ENCODE measurements at regions not wholly inside any gene's neighbourhood (a gene's known extent, or its start where the extent isn't known, plus 50 kb on each side); places are given as distances from the start of the nearest gene placed in this dataset.
"Not testable (repeated sequence)": the region's sequence is repeated elsewhere in the genome, so short reads cannot be mapped to it uniquely, and the experiment has no call there.

DNA sequence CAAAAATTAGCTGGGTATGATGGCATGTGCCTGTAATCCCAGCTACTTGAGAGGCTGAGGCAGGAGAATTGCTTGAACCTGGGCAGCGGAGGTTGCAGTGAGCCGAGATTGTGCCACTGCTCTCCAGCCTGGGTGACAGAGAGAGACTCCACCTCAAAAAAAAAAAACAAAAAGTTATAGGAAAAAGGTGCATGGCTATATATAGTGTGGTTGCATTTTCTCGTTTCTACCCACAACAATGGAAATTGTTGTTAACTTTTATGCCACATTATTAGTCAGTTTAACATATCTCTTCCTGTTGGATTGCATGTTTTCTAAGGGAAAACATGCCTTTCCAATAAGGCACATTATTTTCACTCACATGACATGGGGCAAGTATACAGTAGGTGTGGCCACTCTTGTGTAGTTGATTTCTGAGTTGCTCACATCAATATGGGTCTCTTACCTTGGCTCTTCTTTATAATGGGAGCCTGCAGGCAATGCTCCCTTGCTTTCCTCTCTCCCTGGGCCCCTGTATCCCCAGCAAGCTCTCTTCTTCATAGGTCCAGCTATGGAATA, 610.0 kb downstream of the RNF144A start:
- H3K4me1 ChIP-seq (ENCODE audit: control insufficient read depth, insufficient read depth, low read length), result no peaks in the 10 kb centered on the region

DNA sequence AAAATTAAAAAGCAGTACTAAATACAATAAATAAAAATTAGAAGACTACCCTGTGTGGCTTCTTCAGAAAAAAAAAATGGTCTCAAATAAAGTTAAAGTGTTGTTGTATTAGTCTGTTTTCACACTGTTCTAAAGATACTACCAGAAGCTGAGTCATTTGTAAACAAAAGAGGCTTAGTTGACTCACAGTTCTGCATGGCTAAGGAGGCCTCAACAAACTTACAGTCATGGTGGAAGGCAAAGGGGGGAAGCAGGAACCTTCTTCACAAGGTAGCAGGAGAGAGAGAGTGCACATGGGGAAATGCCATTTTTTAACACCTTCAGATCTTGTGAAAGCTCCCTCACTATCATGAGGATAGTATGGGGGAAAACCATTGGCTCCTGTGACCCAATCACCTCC, 612.8 kb downstream of the RNF144A start:
- Histone ChIP-seq H3K4me3 (ENCODE audit: low read depth, low read length) (no peak overlapping the region), H3K27me3 (ENCODE audit: control insufficient read depth, insufficient read depth, low read length) (no peaks in the 10 kb centered on the region)

More for the DNA sequence above, 610.0 kb downstream of the RNF144A start:
- Histone ChIP-seq H3K9ac (ENCODE audit: low read depth, low read length) (no peak overlapping the region), H3K36me3 (ENCODE audit: control insufficient read depth, insufficient read depth, low read length) (no peaks in the 10 kb centered on the region), H3K9me3 (ENCODE audit: control insufficient read depth, insufficient read depth, low read length) (peaks cover 11% of the 10 kb centered on the region), H3K4me3 (ENCODE audit: low read depth, low read length) (no peak overlapping the region), H3K27me3 (ENCODE audit: control insufficient read depth, insufficient read depth, low read length) (no peaks in the 10 kb centered on the region)

GRCh38 chr2:7539077-7539476, 621.9 kb downstream of the RNF144A start:
- Histone ChIP-seq H3K4me3 (ENCODE audit: low read depth, low read length) (no peak overlapping the region), H3K9ac (ENCODE audit: low read depth, low read length) (no peak overlapping the region), H3K9me3 (ENCODE audit: control insufficient read depth, insufficient read depth, low read length) (no peaks in the 10 kb centered on the region), H3K27me3 (ENCODE audit: control insufficient read depth, insufficient read depth, low read length) (no peaks in the 10 kb centered on the region), H3K4me1 (ENCODE audit: control insufficient read depth, insufficient read depth, low read length) (no peaks in the 10 kb centered on the region), H3K36me3 (ENCODE audit: control insufficient read depth, insufficient read depth, low read length) (no peaks in the 10 kb centered on the region)

More for the DNA sequence above, 612.8 kb downstream of the RNF144A start:
- no peaks in the 10 kb centered on the region for H3K4me1 ChIP-seq (ENCODE audit: control insufficient read depth, insufficient read depth, low read length)
- H3K9me3 ChIP-seq (ENCODE audit: control insufficient read depth, insufficient read depth, low read length), result peaks cover 11% of the 10 kb centered on the region
- H3K9ac ChIP-seq (ENCODE audit: low read depth, low read length), result no peak overlapping the region
- no peaks in the 10 kb centered on the region for H3K36me3 ChIP-seq (ENCODE audit: control insufficient read depth, insufficient read depth, low read length)

GRCh38 chr2:7539760-7540159, 622.5 kb downstream of the RNF144A start:
- Histone ChIP-seq H3K36me3 (ENCODE audit: control insufficient read depth, insufficient read depth, low read length) (no peaks in the 10 kb centered on the region), H3K27me3 (ENCODE audit: control insufficient read depth, insufficient read depth, low read length) (no peaks in the 10 kb centered on the region), H3K4me3 (ENCODE audit: low read depth, low read length) (no peak overlapping the region), H3K9ac (ENCODE audit: low read depth, low read length) (no peak overlapping the region), H3K9me3 (ENCODE audit: control insufficient read depth, insufficient read depth, low read length) (no peaks in the 10 kb centered on the region), H3K4me1 (ENCODE audit: control insufficient read depth, insufficient read depth, low read length) (no peaks in the 10 kb centered on the region)

DNA sequence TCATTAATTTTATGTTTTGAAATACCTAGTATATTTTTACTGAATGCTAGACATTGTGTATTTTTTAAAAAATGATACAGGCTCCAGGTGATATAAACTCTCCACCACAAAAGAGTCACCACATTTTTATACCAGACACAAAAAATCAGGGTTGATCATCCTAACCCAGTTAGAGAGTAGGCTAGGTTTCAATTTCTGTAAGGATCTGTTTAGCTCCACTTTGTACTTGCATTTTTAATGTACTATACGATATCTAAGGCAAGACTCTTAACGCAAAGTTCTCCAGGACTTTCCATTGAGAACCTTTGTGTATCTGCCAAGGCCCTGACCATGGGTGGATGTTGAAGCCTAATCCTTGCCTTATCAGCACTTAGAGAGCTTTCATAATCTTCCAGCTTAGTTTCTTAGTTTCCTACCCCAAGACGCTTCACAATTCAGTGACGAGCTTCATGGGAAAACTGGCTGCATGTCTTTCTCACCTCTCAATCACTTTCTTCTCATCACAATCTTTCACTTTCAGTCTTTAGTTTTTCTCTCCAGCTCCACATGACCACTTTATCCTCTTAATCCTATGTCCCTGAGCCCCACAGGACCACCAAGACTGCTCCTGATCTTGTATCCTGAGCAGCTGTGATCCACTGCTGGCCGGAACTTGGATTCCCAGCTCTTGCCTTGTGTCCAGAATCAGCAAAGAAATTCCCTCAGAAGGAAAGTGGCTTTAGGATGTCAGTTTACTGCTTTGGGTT, 635.8 kb downstream of the RNF144A start:
- no peaks in the 10 kb centered on the region for H3K27me3 ChIP-seq (ENCODE audit: control insufficient read depth, insufficient read depth, low read length)
- H3K36me3 ChIP-seq (ENCODE audit: control insufficient read depth, insufficient read depth, low read length), result no peaks in the 10 kb centered on the region
- no peaks in the 10 kb centered on the region for H3K4me1 ChIP-seq (ENCODE audit: control insufficient read depth, insufficient read depth, low read length)
- H3K4me3 ChIP-seq (ENCODE audit: low read depth, low read length), result no peak overlapping the region
- H3K9ac ChIP-seq (ENCODE audit: low read depth, low read length), result no peak overlapping the region
- no peaks in the 10 kb centered on the region for H3K9me3 ChIP-seq (ENCODE audit: control insufficient read depth, insufficient read depth, low read length)

DNA sequence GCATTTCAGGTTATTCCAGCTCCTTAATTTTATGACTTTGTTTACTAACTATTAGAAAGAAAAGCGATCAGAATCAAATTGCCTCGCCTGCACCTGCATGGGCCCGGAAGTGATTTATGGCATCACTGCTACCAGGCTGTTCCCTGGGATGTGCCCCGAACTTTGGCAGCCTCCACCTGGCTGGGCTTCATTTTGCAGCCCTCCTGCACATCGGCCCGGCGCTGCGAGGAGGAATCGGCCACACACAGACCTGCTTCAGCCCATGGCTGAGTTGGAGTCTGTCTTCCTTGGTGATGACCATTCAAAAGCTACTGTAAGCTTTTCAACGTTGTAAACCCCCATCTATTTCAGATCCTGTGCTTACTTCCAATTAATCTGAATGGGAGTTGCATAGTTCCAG, 638.0 kb downstream of the RNF144A start:
- Histone ChIP-seq H3K9me3 (ENCODE audit: control insufficient read depth, insufficient read depth, low read length) (no peaks in the 10 kb centered on the region), H3K27me3 (ENCODE audit: control insufficient read depth, insufficient read depth, low read length) (no peaks in the 10 kb centered on the region), H3K36me3 (ENCODE audit: control insufficient read depth, insufficient read depth, low read length) (no peaks in the 10 kb centered on the region), H3K9ac (ENCODE audit: low read depth, low read length) (no peak overlapping the region), H3K4me1 (ENCODE audit: control insufficient read depth, insufficient read depth, low read length) (no peaks in the 10 kb centered on the region), H3K4me3 (ENCODE audit: low read depth, low read length) (no peak overlapping the region)

DNA sequence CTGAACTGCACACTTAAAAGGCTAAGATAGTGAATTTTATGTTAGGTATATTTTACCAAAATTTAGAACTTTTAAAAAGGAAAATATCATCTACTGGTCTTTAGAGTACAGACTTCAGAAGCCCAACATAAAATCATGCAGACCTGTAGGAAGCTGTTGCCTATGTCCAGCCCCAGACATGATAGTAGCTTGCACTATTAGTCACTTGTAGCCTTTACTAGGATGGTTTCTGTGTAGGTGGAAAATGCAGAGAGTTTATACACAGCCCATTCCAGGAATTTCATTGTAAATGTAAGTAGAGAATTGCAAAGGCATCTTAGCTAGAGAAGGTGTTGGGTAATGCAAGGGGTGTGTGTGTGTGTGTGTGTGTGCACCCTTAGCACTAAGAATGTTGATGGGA, 640.2 kb downstream of the RNF144A start:
- Histone ChIP-seq H3K9me3 (ENCODE audit: control insufficient read depth, insufficient read depth, low read length) (no peaks in the 10 kb centered on the region), H3K4me3 (ENCODE audit: low read depth, low read length) (no peak overlapping the region)

GRCh38 chr2:7559791-7560190, 642.6 kb downstream of the RNF144A start:
- Histone ChIP-seq H3K4me3 (ENCODE audit: low read depth, low read length) (no peak overlapping the region), H3K4me1 (ENCODE audit: control insufficient read depth, insufficient read depth, low read length) (no peaks in the 10 kb centered on the region), H3K36me3 (ENCODE audit: control insufficient read depth, insufficient read depth, low read length) (no peaks in the 10 kb centered on the region), H3K9ac (ENCODE audit: low read depth, low read length) (no peak overlapping the region), H3K9me3 (ENCODE audit: control insufficient read depth, insufficient read depth, low read length) (no peaks in the 10 kb centered on the region), H3K27me3 (ENCODE audit: control insufficient read depth, insufficient read depth, low read length) (no peaks in the 10 kb centered on the region)

More for the DNA sequence above, 640.2 kb downstream of the RNF144A start:
- Histone ChIP-seq H3K27me3 (ENCODE audit: control insufficient read depth, insufficient read depth, low read length) (no peaks in the 10 kb centered on the region), H3K4me1 (ENCODE audit: control insufficient read depth, insufficient read depth, low read length) (no peaks in the 10 kb centered on the region), H3K9ac (ENCODE audit: low read depth, low read length) (no peak overlapping the region), H3K36me3 (ENCODE audit: control insufficient read depth, insufficient read depth, low read length) (no peaks in the 10 kb centered on the region)

DNA sequence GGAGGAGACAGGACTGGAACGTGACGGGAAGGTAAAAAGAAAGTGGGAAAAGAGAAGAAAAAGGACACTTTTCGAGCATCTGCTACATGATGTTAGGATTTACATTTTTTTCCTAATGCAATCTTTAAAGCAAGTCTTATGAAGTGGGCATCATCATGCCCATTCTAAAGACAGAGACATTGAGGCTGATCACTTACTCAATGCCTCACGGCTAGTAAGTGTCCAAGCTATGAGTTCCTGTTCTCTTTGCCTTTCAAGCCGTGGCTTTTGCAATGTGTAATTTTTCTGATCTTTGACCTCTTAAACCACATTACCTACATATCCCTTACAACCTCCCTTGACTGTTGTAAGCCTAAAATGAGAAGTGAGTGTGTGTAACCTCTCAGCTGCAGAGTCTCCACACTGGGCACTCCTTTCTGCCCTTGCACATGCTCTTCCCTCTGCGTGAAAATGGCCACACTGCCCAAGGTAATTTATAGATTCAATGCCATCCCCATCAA, 649.2 kb downstream of the RNF144A start:
- H3K36me3 ChIP-seq (ENCODE audit: control insufficient read depth, insufficient read depth, low read length), result no peaks in the 10 kb centered on the region
- no peaks in the 10 kb centered on the region for H3K9me3 ChIP-seq (ENCODE audit: control insufficient read depth, insufficient read depth, low read length)
- H3K9ac ChIP-seq (ENCODE audit: low read depth, low read length), result no peak overlapping the region
- H3K27me3 ChIP-seq (ENCODE audit: control insufficient read depth, insufficient read depth, low read length), result no peaks in the 10 kb centered on the region
- no peak overlapping the region for H3K4me3 ChIP-seq (ENCODE audit: low read depth, low read length)
- no peaks in the 10 kb centered on the region for H3K4me1 ChIP-seq (ENCODE audit: control insufficient read depth, insufficient read depth, low read length)

DNA sequence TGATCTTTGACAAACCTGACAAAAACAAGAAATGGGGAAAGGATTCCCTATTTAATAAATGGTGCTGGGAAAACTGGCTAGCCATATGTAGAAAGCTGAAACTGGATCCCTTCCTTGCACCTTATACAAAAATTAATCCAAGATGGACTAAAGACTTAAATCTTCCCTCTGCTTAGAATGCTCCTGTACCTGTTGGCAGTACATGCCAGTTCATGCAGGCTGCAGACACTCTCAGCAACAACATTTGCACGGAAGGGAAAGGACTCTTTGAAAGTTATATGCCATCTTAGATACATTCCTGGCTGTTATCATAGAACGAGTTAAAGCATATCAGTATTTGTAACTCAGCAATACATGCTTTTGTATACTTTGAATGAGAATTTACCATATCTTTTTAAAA, 649.9 kb downstream of the RNF144A start:
- H3K27me3 ChIP-seq (ENCODE audit: control insufficient read depth, insufficient read depth, low read length); H3K36me3 ChIP-seq (ENCODE audit: control insufficient read depth, insufficient read depth, low read length); H3K9me3 ChIP-seq (ENCODE audit: control insufficient read depth, insufficient read depth, low read length); H3K9ac ChIP-seq (ENCODE audit: low read depth, low read length); H3K4me3 ChIP-seq (ENCODE audit: low read depth, low read length); H3K4me1 ChIP-seq (ENCODE audit: control insufficient read depth, insufficient read depth, low read length): not testable (repeated sequence)

DNA sequence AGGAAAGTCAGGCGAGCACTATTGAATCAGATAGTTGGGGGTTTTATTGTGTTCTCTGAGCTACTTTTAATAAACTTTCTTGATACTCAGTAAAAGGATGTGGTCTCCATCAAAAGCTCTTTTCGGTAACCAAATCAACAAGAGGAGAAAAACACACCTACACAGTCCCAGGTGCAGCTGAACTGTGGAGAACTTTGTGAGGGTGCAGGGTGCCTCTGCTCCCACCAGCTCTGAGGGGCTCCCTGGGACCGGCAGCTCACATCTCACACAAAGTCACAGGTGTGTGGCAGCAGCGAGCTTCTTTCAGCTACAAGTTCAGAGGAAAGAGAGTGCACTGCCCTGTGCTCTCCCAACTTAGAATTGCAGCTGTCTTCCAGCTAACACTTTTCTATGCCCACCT, 650.4 kb downstream of the RNF144A start:
- Histone ChIP-seq H3K4me3 (ENCODE audit: low read depth, low read length) (no peak overlapping the region), H3K27me3 (ENCODE audit: control insufficient read depth, insufficient read depth, low read length) (no peaks in the 10 kb centered on the region), H3K9ac (ENCODE audit: low read depth, low read length) (no peak overlapping the region), H3K9me3 (ENCODE audit: control insufficient read depth, insufficient read depth, low read length) (no peaks in the 10 kb centered on the region), H3K36me3 (ENCODE audit: control insufficient read depth, insufficient read depth, low read length) (no peaks in the 10 kb centered on the region), H3K4me1 (ENCODE audit: control insufficient read depth, insufficient read depth, low read length) (no peaks in the 10 kb centered on the region)

GRCh38 chr2:7570247-7570646, 653.0 kb downstream of the RNF144A start:
- Histone ChIP-seq H3K36me3 (ENCODE audit: control insufficient read depth, insufficient read depth, low read length) (no peaks in the 10 kb centered on the region), H3K4me3 (ENCODE audit: low read depth, low read length) (no peak overlapping the region), H3K4me1 (ENCODE audit: control insufficient read depth, insufficient read depth, low read length) (no peaks in the 10 kb centered on the region), H3K27me3 (ENCODE audit: control insufficient read depth, insufficient read depth, low read length) (no peaks in the 10 kb centered on the region), H3K9ac (ENCODE audit: low read depth, low read length) (no peak overlapping the region), H3K9me3 (ENCODE audit: control insufficient read depth, insufficient read depth, low read length) (no peaks in the 10 kb centered on the region)
